ENCODE measurements at regions not wholly inside any gene's neighbourhood (a gene's known extent, or its start where the extent isn't known, plus 50 kb on each side); places are given as distances from the start of the nearest gene placed in this dataset.
"Not testable (repeated sequence)": the region's sequence is repeated elsewhere in the genome, so short reads cannot be mapped to it uniquely, and the experiment has no call there.

DNA sequence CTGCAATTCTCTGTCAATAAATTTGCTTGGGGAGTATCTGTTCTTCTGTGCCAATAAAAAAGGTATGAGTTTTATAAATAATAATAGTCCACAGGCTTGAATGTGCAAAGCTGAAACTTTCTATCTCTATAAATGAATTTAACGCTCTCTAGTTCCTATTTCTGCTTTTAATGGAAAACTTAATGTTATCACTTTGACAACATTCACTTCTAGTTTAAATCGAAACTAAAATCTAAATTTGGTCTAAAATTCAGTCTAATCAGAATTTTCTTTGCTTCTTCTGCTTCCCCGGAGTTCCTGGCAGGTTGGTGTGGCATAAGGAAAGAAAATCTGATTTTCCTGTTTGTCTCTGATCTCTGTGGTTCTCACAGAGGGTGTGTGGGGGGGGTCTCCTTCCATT, 450.1 kb upstream of the TBL1XR1 start:
- DNase-seq = no peak

DNA sequence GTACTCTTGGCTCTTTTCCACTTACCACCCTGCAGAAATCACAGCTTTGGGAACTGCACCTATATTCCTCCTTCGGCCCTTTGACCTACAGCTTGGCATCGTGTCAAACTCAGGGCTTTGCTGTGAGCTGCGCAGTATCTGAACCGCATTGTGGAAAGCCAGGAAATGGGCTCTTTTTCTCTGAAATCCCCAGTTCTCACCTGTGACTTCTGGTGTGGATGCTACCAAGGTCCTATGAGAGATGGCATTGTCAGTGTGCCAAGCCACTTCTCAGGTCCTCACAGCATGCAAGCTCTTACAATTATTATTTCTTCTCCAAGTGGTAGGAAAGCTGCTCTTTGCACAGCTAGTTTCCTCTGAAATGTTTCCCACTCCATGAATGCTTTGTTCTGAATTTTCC, 450.6 kb upstream of the TBL1XR1 start:
- DNase-seq = no peak

DNA sequence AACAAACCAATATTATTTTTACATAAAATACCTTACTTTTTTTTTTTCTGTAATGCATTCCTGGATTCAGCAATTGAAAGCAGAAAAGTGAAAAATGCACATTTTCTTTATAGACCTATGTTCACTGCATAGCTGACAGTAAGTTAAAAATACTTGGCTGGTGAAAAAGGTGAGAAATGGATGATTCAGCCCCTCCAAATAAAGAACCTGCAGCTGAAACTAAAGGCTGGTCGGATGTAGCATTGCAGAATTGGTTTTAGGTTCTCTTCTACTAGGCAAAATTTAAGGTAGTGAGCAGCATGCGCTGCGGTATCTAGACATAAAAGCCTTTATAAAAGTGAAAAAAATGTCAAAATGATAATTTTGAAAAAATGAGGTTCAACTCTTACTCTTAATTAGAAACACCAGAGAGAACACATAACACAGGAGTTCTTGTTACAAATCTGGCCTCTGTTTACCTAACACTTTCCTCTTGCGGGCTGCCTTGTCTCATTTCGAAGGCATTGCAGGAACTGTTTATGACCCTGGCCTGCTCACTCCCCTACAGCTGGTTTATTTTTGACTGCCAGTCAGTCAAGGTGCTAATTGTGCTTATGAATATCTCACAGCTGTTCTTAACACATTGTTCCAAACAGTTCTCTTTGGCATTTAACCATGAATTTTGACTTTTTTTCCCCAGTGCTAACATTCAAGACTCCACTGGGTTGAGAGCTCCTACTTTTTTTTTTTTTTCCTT, 455.4 kb upstream of the TBL1XR1 start:
- no peak for DNase-seq

DNA sequence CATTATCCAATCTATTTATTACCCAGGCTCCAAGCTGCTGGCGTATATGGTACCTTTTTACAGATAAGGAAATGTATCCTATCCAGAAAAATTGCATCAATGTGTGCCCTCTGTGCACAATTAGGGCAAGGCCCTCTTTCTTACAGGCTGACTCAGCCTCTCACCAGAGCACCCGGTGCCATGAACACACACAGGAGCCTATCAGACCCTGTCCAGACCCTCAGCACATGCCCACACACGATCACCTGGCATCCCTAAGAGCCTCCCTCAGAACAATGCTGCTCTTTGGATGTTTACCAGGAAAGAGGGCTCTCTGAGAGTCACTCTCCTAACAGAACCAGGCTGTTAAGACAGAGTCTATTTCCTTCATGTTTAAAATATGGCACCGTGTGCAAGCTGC, 460.0 kb upstream of the TBL1XR1 start:
- DNase-seq = no peak

DNA sequence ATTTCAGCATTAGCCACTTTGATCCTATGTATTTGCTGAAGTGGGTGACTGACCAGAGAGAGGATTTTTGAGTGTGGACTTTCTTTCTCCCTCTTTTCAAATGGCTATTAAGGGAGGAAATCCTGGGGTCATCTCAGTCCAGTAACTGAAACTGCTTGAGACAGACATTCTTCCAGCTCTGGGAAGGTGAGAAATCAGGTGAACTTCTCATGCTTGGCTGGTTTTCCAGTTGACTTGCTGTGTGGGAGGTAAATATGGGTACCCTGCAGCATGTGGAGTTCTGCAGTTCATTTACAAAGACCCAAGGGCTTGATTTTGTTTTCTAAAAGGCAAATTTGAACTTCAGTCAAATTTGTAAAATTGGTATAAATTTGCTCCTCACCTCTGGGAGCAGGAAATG, 461.1 kb upstream of the TBL1XR1 start:
- DNase-seq = no peak

GRCh38 chr3:177664380-177665103, 467.3 kb upstream of the TBL1XR1 start:
- not testable (repeated sequence) for DNase-seq

DNA sequence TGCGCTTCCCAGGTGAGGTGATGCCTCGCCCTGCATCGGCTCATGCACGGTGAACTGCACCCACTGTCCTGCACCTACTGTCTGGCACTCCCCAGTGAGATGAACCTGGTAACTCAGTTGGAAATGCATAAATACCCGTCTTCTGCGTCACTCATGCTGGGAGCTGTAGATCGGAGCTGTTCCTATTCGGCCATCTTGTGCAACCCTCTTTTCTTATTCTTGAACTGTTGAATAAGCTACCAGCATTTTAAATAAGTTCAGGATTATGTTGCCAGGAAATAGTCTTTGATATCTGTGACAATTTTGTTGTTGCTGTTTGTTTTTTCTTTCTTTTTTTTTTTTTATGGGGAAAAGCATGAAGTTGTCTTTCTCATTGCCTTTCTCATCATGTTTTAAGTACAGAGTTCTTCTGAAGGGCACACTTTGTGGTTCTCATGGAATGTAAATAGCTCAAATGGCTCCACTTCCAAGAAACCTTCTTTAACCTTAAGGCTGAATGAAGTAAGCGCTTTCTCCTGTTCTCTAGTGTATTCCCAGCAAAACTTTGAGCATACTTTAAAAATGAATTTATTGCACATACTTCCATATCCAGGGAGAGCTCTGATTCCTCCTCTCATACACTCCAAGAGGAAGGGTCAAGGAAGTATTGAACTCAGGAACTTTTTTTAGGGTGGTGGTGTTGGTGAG, 468.0 kb upstream of the TBL1XR1 start:
- DNase-seq = no peak

DNA sequence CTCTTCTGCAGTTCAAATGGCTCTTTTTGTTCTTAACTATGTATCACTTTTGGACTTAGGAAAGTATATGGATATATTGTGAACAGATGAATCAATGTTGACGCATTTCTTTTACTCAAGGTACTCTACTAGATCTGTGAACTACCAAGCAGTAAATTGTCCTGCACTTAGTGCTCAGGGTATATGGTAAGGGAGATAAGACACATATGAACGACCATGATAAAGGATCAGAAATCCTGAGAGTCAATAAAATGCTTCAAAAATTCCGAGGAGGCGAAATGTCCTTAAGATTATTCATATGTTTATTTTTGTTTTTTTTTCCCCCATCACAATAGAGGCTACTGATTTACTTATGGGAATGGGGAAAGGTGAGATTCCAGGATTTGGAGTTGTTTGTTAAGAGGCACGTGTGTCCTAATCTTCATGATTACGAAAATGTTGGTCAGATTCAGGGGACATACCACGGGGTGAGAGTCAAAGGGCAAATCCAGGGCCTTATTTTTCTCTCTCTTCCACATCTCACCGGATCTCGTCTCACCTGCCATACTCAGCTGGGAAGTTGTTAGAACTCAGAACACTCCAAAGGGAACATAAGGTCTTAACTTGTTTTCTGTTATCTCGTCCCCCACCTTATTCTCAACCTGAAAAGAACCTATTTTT, 475.1 kb upstream of the TBL1XR1 start:
- no peak for DNase-seq

GRCh38 chr3:177673112-177673914, 476.0 kb upstream of the TBL1XR1 start:
- DNase-seq = no peak

- no peak for DNase-seq
Measured at GRCh38 chr3:177674186-177674585, 476.9 kb upstream of the TBL1XR1 start.

DNA sequence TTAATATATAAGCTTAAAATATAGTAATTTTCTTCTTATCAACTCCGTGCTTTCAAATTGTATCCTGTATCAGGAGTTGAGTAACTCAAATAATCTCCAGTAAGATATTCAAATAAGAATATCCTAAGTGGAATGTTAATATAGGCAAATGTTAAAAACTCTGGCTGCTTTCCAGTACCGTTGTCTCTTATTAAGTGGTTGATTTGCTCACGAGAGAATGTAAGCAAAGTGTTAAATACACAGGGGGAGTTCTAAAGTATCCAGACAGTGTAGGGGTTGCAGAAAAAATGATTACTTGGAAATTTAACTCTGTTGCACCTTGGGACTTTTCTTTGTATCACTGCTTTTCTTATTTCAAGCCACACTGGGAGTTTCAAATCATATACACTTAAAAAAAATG, 478.9 kb upstream of the TBL1XR1 start:
- no peak for DNase-seq

- DNase-seq = no peak
Measured at GRCh38 chr3:177676947-177677587, 479.8 kb upstream of the TBL1XR1 start.

DNA sequence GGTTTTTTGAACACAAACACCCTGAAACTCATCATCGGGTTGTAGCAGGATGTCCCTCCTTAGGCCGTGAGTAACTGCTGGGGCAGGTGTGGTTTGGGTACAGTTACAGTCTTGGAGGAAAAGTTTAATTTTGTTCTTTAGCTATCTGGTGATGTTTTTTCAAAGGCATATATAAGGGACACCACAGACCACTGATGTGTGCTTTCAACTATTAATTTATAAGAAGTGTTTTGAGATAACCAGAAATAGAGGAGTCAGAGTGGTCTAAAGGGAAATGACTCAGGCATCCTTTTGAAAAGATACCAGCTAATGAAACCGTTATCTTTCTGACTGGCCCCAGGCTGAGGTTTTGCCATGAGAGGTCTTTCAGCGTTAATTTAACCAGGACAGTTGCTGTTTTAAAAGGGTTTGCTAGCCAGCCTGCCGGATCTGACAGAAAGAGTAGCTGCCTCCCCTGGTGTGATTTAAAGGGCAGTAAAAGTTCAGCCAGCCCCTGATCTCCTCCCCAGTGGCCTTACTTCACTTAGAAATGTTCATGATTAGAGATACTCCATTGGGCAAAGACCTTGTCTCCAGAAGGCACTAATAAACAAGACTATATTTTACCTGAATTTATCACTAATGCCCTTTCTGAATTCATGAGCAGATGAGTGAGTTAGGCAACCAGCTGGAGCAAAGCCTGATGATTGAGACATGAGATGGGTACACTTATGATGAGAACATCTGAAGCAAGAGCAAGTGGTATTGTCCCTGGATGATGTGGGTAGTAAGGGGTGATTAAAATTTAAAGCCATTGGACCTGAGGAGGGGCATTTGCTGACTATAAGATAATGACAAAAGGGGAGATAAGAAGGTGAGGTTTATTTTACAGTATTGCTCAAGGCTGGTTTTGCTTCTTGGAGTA, 482.5 kb upstream of the TBL1XR1 start:
- DNase-seq = no peak

GRCh38 chr3:177680472-177680821, 483.2 kb upstream of the TBL1XR1 start:
- no peak for DNase-seq

- no peak for DNase-seq
Measured at GRCh38 chr3:177681156-177681555, 483.9 kb upstream of the TBL1XR1 start.

- no peak for DNase-seq
Measured at GRCh38 chr3:177681852-177682251, 484.6 kb upstream of the TBL1XR1 start.

DNA sequence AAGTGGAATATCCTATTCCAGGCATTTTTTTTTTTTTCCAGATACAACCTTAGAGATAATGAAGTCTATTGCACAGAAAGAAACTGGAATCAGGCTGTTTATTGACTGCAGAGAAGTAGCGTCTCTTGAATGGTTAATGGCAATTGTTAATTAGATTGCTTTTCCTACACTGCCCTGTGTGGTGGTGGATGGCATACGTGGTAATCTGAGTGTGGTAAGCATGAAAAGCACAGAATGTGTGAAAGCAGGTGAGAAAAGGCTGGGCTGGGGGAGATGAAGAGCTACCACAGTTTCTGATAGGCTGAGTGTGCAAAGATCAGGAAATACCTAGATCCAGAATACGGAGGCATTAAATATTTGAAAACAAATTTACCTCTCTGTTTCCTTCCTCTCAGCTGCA, 486.3 kb upstream of the TBL1XR1 start:
- DNase-seq = no peak

- no peak for DNase-seq
Measured at GRCh38 chr3:177686671-177687070, 489.4 kb upstream of the TBL1XR1 start.

DNA sequence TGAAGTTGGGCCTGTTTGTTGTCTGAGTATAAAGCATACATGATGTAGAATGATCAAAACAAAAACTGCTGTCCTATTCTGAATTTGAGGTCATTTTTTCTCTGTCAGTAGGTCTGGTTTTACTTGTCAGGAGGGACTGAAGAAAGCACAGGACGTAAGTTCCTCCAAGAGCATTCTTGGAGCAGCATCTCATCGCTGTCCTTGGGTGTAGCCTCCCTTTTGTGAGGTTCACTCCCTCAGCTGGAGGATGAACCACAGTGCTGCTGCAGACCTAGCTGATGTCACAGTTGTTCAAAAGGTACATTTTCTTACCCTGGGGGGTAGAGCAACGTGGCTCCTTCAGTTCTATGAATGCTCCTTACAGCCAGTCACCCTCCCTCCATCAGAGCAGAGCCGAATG, 490.0 kb upstream of the TBL1XR1 start:
- no peak for DNase-seq

- DNase-seq = no peak
Measured at GRCh38 chr3:177688152-177688551, 490.9 kb upstream of the TBL1XR1 start.

GRCh38 chr3:177689077-177689476, 491.8 kb upstream of the TBL1XR1 start:
- DNase-seq = no peak
